ENCODE measurements at regions not wholly inside any gene's neighbourhood (a gene's known extent, or its start where the extent isn't known, plus 50 kb on each side); places are given as distances from the start of the nearest gene placed in this dataset.
"Not testable (repeated sequence)": the region's sequence is repeated elsewhere in the genome, so short reads cannot be mapped to it uniquely, and the experiment has no call there.

GRCh38 chr3:137583256-137583655 is 180.9 kb upstream of the SOX14 start:
- Mint-ChIP-seq H3K27me3 (ENCODE audit: unreplicated experiment) (no peaks in the 10 kb centered on the region), H3K36me3 (ENCODE audit: unreplicated experiment) (no peaks in the 10 kb centered on the region), H3K4me3 (ENCODE audit: unreplicated experiment) (no peak overlapping the region), H3K27ac (ENCODE audit: unreplicated experiment) (no peak overlapping the region), H3K9me3 (ENCODE audit: unreplicated experiment) (no peaks in the 10 kb centered on the region), H3K4me1 (ENCODE audit: unreplicated experiment) (no peaks in the 10 kb centered on the region)
- no peak for DNase-seq (ENCODE audit: extremely low spot score, unreplicated experiment)
- TF ChIP-seq CTCF (IDR thresholded peaks at IDR 0.05) = no peak

DNA sequence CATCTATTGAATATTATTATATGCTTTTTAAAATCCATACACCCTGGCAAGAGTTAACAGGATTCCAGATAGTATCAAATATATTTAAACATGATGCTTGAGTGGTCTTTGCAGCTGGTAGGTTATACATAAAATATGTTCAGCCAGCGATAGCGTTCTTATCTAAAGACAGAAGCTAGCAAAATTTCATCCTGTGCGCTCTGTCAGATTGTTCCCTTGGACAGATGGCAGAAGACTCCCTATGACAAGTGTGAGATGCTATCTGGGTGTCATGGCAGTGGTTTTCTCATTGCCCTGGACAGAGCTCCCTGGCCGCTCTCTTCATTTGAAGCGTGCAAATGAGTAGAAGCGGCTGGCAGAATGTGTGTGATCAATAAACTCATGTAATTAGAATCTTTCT is 175.2 kb upstream of the SOX14 start:
- Mint-ChIP-seq H3K27ac (ENCODE audit: unreplicated experiment) (no peak overlapping the region), H3K27me3 (ENCODE audit: unreplicated experiment) (no peaks in the 10 kb centered on the region), H3K4me1 (ENCODE audit: unreplicated experiment) (no peaks in the 10 kb centered on the region), H3K36me3 (ENCODE audit: unreplicated experiment) (no peaks in the 10 kb centered on the region), H3K9me3 (ENCODE audit: unreplicated experiment) (no peaks in the 10 kb centered on the region), H3K4me3 (ENCODE audit: unreplicated experiment) (no peak overlapping the region)
- TF ChIP-seq CTCF (IDR thresholded peaks at IDR 0.05) = no peak
- DNase-seq (ENCODE audit: extremely low spot score, unreplicated experiment) = no peak

GRCh38 chr3:137595415-137595814 is 168.7 kb upstream of the SOX14 start:
- not testable (repeated sequence) for H3K27me3 Mint-ChIP-seq (ENCODE audit: unreplicated experiment); H3K4me1 Mint-ChIP-seq (ENCODE audit: unreplicated experiment); H3K4me3 Mint-ChIP-seq (ENCODE audit: unreplicated experiment); DNase-seq (ENCODE audit: extremely low spot score, unreplicated experiment); H3K36me3 Mint-ChIP-seq (ENCODE audit: unreplicated experiment); H3K27ac Mint-ChIP-seq (ENCODE audit: unreplicated experiment)
- peaks cover 26% of the 10 kb centered on the region for H3K9me3 Mint-ChIP-seq (ENCODE audit: unreplicated experiment)

GRCh38 chr3:137610723-137611122 is 153.4 kb upstream of the SOX14 start:
- no peak for DNase-seq (ENCODE audit: extremely low spot score, unreplicated experiment)
- no peak overlapping the region for H3K4me3 Mint-ChIP-seq (ENCODE audit: unreplicated experiment)
- no peaks in the 10 kb centered on the region for H3K36me3 Mint-ChIP-seq (ENCODE audit: unreplicated experiment)
- H3K4me1 Mint-ChIP-seq (ENCODE audit: unreplicated experiment) = no peaks in the 10 kb centered on the region
- no peak for TF ChIP-seq CTCF (IDR thresholded peaks at IDR 0.05)
- no peaks in the 10 kb centered on the region for H3K27me3 Mint-ChIP-seq (ENCODE audit: unreplicated experiment)
- no peak overlapping the region for H3K27ac Mint-ChIP-seq (ENCODE audit: unreplicated experiment)
- no peaks in the 10 kb centered on the region for H3K9me3 Mint-ChIP-seq (ENCODE audit: unreplicated experiment)

DNA sequence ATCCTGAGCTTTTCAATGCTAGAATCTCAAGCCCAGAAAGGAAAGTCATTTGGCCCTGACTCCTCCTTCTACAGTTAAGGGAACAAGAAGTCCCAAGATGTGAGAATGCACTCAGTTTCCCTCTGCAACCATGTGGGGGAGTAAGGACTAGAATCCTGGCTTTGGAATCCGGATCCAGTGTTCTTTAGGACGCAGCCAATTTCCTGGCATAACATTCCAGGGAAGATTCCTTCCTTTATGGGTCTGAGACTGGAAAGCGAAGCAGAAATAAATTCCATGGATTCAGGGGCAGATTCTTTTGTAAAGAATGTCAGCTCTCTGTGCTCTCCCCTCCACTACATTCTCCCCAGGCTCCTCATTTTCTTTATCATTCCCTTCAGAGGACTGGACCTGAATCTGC is 151.8 kb upstream of the SOX14 start:
- H3K27ac Mint-ChIP-seq (ENCODE audit: unreplicated experiment) = no peak overlapping the region
- no peaks in the 10 kb centered on the region for H3K36me3 Mint-ChIP-seq (ENCODE audit: unreplicated experiment)
- no peaks in the 10 kb centered on the region for H3K4me1 Mint-ChIP-seq (ENCODE audit: unreplicated experiment)
- no peaks in the 10 kb centered on the region for H3K9me3 Mint-ChIP-seq (ENCODE audit: unreplicated experiment)
- TF ChIP-seq CTCF (IDR thresholded peaks at IDR 0.05) = no peak
- no peak overlapping the region for H3K4me3 Mint-ChIP-seq (ENCODE audit: unreplicated experiment)
- no peak for DNase-seq (ENCODE audit: extremely low spot score, unreplicated experiment)
- no peaks in the 10 kb centered on the region for H3K27me3 Mint-ChIP-seq (ENCODE audit: unreplicated experiment)
